Skeletal muscle cell (primary cell): ENCODE measurements at regions not wholly inside any gene's neighbourhood (a gene's known extent, or its start where the extent isn't known, plus 50 kb on each side); places are given as distances from the start of the nearest gene placed in this dataset.
"Not testable (repeated sequence)": the region's sequence is repeated elsewhere in the genome, so short reads cannot be mapped to it uniquely, and the experiment has no call there.

ENCODE experiments used
- DNase-seq: peaks from one replicate; pipeline ENCODE4 v3.0.0-alpha.2; 2010; ENCODE audit warnings: low read depth
- H3K4me3 ChIP-seq: 2 replicates; pipeline ENCODE4 v1.5.1; 2011; ENCODE audit warnings: low read depth, mild to moderate bottlenecking, control low read depth, low read length, moderate library complexity

DNA sequence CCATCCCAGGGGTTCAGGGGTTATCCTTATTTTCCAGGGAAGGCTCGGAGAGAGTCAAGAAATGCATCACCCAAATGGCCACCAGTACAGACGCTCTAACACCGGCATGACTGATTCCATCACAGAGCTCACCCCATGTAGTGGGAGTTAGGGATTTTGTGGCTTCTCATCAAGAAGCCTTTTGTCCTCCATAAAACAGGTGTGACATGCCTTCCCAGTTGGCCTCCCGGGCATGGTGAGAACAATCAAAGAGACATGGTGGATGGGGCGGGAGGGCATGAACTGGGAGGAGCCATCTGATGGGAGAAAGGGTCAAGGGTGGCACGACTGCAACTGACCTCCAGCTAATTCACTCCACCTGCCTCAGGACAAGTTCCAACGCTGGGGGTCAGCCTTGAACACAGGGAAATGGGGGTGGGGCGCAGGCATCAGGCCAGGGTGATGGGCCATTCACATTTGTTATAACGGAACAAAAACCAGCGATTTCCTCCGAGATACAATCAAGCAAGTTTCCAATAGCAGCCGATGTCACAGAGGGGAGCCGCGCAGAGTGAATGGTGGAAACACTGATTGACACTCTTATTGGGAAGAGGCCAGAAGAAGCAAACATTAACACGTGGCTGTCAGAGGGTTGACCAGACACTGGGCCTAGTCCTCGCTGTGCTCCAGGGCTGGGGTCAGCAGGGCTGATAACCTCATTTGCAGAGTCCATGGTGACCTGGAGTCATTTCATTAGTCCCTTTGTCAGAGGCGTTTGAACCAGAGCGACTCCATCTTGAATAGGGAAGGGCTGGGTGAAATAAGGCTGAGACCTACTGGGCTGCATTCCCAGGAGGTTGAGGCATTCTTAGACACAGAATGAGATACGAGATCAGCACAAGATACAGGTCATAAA is 80.5 kb upstream of the HPCAL1 start:
- no peak for DNase-seq
- H3K4me3 ChIP-seq, result no peak overlapping the region

DNA sequence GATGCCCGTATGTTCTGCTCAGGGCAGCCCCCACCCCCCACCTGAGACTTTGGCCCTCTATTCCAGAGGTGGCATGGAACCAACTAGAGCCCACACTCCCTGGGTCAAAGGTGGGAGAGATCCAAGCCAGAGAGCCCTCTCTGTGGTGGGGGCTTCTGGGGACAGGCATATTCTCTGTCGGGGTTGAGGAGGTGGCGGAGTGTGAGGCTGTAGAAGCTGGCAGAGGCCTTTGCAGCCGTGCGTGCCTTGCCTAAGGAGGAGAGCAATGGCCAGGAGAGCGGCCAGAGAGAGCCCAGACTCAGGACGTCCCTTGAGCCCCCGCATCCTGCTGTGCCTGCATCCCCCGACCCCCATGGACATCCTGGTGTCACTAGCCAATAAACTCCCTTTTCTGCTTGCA is 79.2 kb upstream of the HPCAL1 start:
- no peak overlapping the region for H3K4me3 ChIP-seq
- DNase-seq, result no peak

DNA sequence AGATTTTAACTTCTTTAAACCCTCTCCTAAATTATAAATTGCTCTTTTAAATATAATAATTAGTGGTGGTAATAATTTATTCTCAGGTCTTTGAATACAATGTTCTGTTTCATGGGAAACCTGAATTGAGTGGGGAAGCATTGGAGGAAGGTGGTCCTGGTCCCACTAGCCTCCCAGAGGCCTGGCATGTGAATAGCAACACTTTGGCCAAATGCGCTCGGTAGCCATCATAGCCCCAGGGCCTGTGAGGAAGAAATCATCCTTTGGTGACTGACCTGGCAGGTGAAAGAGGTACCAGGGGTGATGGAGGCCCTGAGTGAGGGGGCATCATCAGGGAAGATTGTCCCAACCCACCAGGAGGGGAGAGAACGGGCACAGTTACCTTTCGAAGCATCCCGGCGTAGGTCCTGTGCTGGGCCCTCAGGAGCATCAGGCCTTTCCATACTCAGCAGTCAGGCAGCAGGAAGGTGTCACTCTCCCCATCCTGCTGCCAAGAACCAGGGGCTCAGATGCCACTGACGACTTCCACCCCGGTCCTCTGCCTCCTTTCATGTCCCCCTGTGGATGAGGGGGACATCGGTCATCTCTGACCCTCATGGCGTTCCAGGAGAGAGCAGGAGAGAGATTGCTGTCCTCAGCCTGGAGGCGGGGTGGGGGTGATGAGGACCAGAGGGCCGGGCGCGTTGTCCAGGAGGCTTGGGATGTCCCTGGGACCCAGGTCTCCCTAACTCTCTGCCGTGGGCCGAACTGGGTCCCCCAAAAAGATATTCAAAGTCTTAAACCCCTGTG is 78.6 kb upstream of the HPCAL1 start:
- H3K4me3 ChIP-seq, result no peak overlapping the region
- DNase-seq, result no peak

DNA sequence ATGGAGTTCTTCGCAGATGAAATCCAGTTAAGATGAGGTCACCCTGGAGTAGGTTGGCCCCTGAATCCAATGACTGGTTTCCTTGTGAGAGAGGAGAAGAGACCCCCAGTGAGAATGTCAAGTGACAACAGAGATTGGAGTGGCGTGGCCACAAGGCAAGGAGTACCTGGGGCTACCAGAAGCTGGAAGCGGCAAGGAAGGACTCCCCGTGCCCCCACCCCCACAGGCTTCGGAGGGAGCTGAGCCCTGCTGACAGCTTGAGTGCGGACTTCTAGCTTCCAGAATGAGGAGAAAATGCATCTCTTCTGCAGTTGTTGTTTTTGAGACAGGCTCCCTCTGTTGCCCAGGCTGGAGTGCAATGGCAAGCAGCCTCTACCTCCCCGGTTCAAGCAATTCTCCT is 78.0 kb upstream of the HPCAL1 start:
- H3K4me3 ChIP-seq, result no peak overlapping the region
- no peak for DNase-seq

DNA sequence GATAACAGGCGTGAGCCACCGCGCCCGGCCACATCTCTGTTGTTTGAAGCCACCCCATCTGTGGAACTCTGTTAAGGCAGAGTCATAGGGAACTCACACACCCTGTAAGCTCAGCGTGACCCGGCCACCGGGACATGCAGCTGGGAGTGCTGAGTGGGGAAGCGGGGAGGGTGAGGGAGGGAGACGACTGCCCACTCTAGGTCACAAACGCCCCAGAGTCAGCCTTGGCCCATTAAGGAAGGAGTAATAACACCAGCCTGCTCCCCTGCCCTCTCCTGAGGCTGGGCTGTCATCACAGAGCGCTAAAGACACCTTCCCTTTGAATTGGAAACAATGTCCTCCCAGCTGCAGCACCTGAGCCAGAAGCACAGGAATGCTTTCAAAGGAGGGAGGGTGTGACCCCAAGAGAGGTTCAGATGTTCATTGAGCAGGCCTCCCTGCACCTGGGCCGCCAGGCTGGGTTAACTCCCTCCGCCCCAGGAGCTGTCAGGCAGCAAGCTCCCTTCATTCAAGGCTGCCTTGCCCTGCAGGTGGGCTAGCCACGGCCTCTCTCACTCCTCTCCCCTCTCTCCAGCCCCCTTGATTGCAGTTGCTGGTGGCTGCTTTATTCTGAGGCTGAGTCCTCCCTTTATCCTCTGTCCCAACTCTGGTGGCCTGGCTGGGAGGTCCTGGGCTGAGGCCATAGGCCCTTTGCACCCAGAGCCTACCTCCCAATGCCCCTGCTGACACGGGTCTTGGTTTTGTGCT is 77.2 kb upstream of the HPCAL1 start:
- no peak for DNase-seq
- H3K4me3 ChIP-seq, result no peak overlapping the region

DNA sequence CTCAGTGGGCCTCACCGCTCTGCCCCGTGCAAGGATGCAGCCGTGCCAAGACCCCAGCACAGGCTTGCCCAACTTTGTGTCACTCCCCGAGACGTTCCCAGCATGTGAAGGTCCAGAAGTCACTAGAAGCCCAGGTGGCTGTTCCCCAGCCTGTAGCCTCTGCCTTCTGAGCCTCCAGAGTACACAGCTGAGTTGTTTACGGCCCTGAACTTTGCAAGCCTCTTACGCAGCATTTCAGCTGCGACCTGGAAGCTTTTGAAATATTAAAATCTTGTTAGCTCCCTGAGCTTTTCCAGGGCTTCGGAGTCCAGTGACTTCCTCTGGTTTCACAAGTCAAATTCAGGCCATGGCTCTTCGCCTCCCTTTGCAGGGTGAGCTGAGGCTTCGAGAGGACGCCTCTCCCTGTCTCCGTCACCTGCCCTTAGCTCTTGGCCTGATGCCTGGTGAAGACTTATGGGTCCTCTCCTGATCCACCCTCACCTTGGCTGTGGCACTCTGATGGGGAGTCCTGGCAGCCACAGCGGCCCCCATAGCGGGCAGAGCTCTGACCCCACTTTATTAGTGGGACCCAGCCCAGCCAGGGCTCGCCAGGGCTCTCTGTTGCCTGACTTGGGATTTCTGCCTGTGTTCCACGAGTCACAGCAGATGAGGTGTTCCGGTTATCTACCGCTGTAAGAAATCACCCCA is 76.5 kb upstream of the HPCAL1 start:
- DNase-seq, result no peak
- H3K4me3 ChIP-seq, result no peak overlapping the region

DNA sequence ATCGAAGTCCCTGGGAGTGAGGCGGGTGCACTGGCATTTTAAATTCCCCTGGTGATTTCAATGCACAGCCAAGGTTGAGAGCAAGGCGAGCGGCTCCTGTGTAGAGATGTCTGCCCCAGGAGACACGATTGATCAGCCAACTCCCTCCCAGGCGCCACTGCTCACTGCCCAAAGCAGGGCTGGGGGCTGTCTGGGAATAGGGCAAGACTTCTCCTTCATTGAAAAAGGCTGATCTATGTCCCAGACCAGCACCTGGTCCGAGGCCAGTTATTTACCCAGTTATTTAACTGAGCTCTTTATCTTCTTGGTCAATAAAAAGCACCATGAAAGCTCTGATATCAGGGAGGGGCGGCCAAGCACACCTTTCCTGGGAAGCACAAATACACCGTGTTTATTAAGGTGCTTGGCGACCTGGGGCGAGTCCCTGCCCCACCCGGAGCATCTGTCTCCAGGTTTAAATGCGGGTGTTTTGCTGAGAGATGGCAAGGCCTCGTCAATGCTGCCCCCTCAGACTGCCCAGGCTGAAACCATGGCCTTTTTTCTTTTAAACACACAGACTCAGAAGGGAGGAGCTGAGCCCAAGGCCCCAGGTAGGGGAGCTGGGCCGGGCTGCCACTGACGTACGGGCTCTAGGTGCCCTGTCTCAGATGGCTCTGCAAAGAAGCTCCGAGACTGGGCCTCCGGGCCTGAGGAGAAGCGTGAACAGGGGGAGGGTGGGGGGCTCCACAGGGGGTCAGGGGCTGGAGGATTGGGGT is 73.9 kb upstream of the HPCAL1 start:
- no peak for DNase-seq
- H3K4me3 ChIP-seq, result no peak overlapping the region

DNA sequence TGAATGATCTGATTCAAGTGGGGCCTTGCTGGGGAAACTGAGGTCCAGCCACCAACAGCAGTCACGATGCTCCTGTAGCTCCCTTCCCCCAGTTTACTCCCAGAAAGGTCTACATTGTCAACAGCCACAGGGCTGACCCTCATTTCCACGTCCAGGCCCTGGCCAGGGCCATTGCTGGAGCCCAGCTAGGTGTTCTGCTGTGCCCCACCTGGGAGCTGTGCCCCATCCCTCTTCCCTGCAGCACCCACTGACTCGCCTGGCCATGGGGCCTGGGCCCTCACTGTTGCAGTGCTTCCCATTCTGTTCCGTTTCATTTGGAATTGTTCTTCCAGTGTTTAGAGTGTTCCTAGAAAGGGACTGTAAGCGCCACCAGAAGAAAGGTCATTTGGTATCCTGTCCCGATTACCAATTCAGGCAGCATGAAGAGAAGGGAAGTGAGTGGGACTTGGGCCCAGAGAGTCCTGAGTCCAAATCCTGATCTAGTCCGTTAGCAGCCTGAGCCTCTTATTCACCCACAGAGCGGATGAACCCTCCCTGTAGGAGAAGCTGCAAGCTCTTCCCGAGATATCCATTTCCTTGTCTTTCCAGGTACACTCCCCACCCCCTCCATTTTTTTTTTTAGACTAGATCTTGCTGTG is 73.1 kb upstream of the HPCAL1 start:
- DNase-seq, result no peak
- H3K4me3 ChIP-seq, result no peak overlapping the region

DNA sequence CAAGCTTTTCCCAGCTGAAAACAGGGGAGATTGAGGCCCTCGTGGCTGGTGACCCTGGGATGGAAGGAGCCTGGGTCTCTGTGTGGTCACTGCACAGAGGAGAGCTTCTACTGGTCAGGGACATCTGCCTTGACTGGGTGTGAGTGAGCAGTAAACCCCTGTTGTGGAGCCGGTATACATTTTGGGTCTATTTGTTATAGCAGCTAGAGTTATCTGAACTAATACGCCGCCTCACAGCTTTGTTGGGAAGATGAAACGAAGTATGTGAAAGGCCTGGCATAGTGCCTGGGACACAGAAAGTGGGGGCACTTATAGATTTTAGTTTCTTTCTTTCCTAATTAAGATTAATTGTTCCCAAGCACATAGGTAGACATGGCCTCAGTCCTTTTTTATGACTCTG is 72.2 kb upstream of the HPCAL1 start:
- DNase-seq, result no peak
- H3K4me3 ChIP-seq, result no peak overlapping the region

DNA sequence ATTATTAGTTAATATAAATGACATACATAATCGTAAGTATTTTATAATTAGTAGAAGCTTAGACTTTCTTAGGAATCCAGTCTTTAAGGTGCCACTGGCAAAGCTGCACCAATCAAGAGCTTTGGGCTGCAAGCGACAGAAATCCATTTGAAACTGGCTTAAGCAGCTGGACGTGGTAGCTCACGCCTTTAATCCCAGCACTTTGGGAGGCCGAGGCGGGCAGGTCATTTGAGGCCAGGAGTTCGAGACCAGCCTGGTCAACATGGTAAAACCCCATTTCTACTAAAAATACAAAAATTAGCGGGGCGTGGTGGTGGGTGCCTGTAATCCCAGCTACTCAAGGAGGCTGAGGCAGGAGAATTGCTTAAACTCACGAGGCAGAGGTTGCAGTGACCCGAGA is 71.8 kb upstream of the HPCAL1 start:
- H3K4me3 ChIP-seq, DNase-seq: not testable (repeated sequence)

DNA sequence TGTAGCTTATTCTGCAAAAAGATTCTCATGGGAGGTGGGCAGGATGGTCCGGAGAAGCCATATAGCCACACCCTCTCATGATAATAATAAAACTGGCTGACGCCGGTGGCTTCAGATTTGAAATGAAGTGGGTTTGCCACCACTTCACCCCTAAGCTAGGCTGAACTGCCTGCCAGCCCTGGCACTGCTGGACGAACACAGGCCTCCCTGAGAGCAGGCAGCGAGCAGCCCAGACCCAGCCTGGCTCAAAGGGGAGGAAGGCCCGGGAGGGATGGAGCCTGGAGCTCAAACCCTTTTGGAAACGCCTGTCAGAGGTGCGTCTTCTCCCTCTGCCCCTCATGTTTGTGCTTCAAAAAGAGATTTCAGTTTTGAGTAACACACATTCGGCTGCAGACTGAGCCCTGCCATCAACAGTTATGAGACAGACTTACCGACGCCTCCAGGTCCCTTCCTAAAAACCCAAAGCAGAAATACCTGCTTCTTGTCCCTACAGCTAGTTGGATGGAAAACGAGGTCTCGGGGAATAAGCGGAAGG is 71.1 kb upstream of the HPCAL1 start:
- no peak for DNase-seq
- no peak overlapping the region for H3K4me3 ChIP-seq

DNA sequence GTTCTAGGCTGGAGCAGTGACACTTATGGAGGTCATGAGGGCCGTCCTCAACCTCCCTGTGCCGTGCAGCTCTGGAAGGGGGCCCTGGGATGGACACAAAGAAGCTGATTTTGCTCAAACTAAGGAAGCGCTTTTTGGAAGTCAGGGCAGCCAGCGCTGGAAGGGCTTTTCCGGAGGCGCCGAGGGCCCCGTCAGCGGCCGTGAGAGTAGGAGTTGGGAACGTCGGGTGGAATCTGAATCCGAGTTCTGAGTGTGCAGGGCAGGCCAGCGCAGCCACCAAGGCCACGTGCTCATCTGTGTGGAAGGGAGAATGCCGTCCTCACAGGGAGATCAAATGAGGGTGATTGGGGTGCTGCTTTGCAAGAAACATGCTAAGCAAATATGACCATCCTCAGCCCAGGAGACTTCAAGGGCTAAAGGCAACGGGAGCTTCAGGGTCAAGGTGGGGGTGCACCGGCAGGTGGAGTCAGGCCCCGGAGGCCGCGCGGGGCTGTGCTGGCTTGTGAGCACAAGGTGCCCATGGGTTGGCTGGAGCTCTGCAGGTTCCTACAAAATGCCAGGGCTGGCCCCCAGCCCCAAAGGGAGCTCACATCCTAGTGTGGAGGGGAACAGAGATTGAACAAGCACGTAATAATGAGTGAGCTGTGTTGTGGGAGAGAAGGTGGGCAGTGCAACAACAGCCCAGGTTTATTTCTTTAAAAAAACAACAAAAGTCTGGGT is 70.4 kb upstream of the HPCAL1 start:
- no peak overlapping the region for H3K4me3 ChIP-seq
- DNase-seq, result no peak

DNA sequence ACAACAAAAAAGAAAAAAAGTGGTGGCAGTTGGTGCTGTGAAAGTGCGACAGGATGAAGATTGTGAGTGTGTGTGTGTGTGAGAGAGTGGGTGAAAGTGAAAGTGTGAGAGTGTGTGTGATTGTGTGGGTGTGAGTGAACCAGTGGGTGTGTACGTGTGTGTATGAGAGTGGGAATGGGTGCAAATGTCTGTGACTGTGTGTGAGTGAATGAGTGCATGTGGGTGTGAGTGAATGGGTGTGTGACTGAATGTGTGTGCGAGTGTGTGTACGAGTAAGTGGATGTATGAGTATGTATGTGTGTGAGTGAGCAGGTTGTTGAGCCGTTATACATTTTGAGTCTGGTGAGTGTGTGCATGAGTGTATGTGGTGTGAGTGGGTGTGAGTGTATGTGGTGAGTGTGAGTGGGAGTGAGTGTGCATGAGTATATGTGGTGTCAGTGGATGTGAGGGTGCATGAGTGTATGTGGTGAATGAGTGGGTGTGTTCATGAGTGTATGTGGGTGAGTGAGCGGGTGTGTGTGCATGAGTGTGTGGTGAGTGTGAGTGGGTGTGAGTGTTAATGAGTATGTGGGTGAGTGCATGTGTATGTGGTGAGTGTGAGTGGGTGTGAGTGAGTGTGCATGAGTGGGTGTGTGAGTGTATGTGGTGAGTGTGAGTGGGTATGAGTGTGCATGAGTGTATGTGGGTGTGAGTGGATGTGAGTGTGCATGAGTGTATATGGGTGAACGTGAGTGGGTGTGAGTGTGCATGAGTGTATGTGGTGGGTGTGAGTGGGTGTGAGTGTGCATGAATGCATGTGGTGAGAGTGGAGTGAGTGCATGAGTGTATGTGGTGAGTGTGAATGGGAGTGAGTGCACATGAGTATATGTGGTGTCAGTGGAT is 69.3 kb upstream of the HPCAL1 start:
- DNase-seq, result no peak
- H3K4me3 ChIP-seq, result no peak overlapping the region

DNA sequence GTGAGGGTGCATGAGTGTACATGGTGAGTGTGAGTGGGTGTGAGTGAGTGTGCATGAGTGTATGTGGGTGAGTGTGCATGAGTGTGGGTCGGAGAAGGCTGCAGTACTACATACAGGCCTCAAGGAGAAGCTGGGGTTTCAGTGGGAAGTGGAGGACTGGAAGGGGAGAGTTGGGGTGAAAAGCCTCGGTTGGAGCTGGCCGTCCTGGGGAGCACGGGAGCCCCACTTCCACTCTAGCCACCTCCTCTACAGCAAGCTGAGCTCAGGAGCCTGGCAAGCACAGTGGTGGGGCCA is 68.7 kb upstream of the HPCAL1 start:
- no peak for DNase-seq
- H3K4me3 ChIP-seq, result no peak overlapping the region

DNA sequence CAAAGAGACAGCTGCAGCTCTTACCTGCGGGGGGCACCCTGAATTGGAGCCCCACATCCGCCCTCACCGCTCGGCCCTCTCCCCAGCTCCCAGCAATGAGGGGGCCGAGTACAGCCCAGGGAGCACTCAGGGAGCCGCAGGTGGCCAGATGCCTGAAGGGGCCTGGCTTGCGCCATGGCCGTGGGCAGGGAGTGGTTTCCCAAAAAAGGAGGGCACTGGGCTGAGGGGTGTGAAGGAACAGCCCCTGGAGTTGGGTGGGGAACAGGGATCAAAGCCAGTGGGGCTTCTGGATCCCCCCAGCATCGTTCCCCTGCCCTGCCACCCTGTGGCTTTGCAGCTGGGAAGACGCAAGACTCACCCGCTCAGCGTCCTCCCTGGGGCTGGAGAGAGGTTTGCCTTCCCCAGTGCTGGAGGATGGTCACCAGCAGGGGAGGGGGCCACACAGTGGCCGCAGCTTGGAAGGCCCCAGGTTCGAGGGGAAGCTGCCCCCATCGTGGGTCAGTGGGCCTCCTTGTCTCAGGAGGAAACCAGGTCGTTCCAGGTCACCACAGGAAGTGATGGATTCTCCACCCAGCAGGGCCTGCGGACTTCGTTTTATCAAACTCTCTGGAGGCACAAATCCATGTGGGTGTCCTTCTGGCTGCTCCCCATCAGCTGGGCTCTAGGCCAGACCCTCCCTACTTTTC is 68.2 kb upstream of the HPCAL1 start:
- no peak overlapping the region for H3K4me3 ChIP-seq
- no peak for DNase-seq

DNA sequence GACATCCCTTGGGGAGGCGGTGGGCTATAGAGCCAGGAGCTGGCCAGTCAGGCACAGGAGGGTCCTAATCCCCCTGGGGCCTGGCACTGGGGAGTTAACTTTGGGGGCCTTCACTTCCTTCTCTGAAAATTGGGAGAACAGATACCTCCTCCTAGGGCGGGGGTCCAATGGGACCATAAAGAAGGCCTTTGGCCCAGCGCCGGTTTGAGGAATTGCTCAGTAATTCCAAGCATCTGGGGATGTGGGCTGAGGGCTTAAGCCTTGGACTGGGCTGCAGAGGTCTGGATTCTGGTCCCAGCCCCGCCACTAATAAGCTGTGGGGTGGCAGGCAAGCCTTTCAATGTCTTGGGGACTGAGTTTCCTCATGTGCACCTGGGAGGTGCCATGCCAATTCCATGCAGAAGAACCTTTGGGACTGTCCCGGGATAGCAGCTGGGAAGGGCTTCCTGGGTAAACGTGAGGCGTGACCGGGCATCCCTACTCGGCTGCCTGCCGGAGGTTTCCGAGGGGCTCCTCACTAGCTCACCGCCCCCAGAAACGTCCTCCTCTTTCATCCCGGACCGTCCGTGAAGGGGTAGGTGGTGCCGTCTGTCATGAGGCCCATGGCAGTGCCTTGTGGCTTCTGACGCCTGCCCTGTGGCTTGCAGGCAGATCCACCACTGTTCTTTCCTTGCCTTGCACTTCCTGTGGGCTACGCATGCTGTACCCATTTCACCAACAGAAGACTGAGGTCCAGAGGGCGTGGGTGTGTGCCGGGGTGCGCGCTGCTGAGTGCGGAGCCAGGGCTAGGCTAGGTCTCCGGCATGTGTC is 67.4 kb upstream of the HPCAL1 start:
- DNase-seq, result no peak
- no peak overlapping the region for H3K4me3 ChIP-seq
